SK-N-SH (cell line): ENCODE measurements at regions not wholly inside any gene's neighbourhood (a gene's known extent, or its start where the extent isn't known, plus 50 kb on each side); places are given as distances from the start of the nearest gene placed in this dataset.

ENCODE experiments used
- CTCF ChIA-PET: fragments of 300-600, 350-600 bp; formaldehyde crosslinking; extraction: SDS; loops from one replicate; lab custom pipeline; 2021; lab: Yijun Ruan, JAX
- POLR2A ChIA-PET: fragments of 350-600 bp; sonication (Branson Sonifier 250); formaldehyde crosslinking; extraction: SDS; loops from one replicate; lab custom pipeline; 2020; ENCODE audit warnings: antibody characterized with exemption, inconsistent platforms; lab: Yijun Ruan, JAX
- DNase-seq: peaks from one replicate; pipeline ENCODE4 v3.0.0; 2012
- H2AFZ ChIP-seq: fragments of 200-600 bp; sonication (generic); 2 replicates; pipeline ENCODE4 v1.8.1; 2016; ENCODE audit warnings: antibody characterized with exemption, mild to moderate bottlenecking, low read depth
- H3F3A ChIP-seq: fragments of 200-600 bp; sonication (generic); replicated peaks from 2 replicates; pipeline ENCODE3; 2016; ENCODE audit warnings: antibody characterized with exemption, mild to moderate bottlenecking; ENCODE audit not compliant: insufficient read depth
- H3K27ac ChIP-seq, 2 experiments: fragments of 200-500 bp in 1 of 2; fragments of 200-600 bp in 1 of 2; sonication (Bioruptor generic) in 1 of 2; sonication (generic), shearing (Covaris generic) in 1 of 2; 2 replicates each; pipeline versions ENCODE4 v1.5.1 to v1.6.1; 2014 to 2016; ENCODE audit warnings: low read depth in 2 of 2, inconsistent platforms in 1 of 2, low read length in 1 of 2, mild to moderate bottlenecking in 1 of 2, mixed read lengths in 1 of 2
- H3K27me3 ChIP-seq: fragments of 200-600 bp; sonication (generic), shearing (Covaris generic); 2 replicates; pipeline ENCODE4 v1.6.1; 2016; ENCODE audit warnings: mixed run types; ENCODE audit not compliant: insufficient read depth
- H3K36me3 ChIP-seq, 2 experiments: fragments of 200-500 bp in 1 of 2; fragments of 200-600 bp in 1 of 2; sonication (Bioruptor generic) in 1 of 2; sonication (generic) in 1 of 2; replicated peaks in 1 of 2; 2 replicates each; pipeline versions ENCODE3 to v1.5.1; 2014 to 2016; ENCODE audit warnings: low read length in 1 of 2, mild to moderate bottlenecking in 1 of 2; ENCODE audit not compliant: insufficient read depth in 2 of 2, control insufficient read depth in 1 of 2
- H3K4me1 ChIP-seq, 2 experiments: fragments of 200-500 bp in 1 of 2; fragments of 200-600 bp in 1 of 2; sonication (Bioruptor generic) in 1 of 2; sonication (generic), shearing (Covaris generic) in 1 of 2; 2 replicates each; pipeline versions ENCODE4 v1.5.1 to v1.6.1; 2014 to 2016; ENCODE audit warnings: low read depth in 1 of 2, low read length in 1 of 2, mixed run types in 1 of 2; ENCODE audit not compliant: insufficient read depth in 2 of 2, control insufficient read depth in 1 of 2
- H3K4me2 ChIP-seq: fragments of 200-600 bp; sonication (generic), shearing (Covaris generic); 2 replicates; pipeline ENCODE4 v1.6.1; 2017; ENCODE audit warnings: mixed run types
- H3K4me3 ChIP-seq, 2 experiments: fragments of 200-500 bp in 1 of 2; fragments of 200-600 bp in 1 of 2; sonication (Bioruptor generic) in 1 of 2; sonication (generic), shearing (Covaris generic) in 1 of 2; 2 replicates each; pipeline versions ENCODE4 v1.5.1 to v1.8.1; 2014 to 2016; ENCODE audit warnings: low read depth in 2 of 2, inconsistent platforms in 1 of 2, low read length in 1 of 2, mild to moderate bottlenecking in 1 of 2, mixed read lengths in 1 of 2, moderate library complexity in 1 of 2
- H3K79me2 ChIP-seq: fragments of 200-600 bp; sonication (generic); 2 replicates; pipeline ENCODE4 v1.8.1; 2017; ENCODE audit warnings: mild to moderate bottlenecking; ENCODE audit not compliant: insufficient read depth
- H3K9ac ChIP-seq: fragments of 200-600 bp; sonication (generic); 2 replicates; pipeline ENCODE4 v1.6.1; 2017; ENCODE audit warnings: mixed run types
- H3K9me2 ChIP-seq: fragments of 200-600 bp; sonication (generic); 2 replicates; pipeline ENCODE4 v1.6.1; 2017; ENCODE audit warnings: mixed run types
- H3K9me3 ChIP-seq: fragments of 200-600 bp; sonication (generic); 2 replicates; pipeline ENCODE4 v1.6.1; 2017; ENCODE audit warnings: mixed run types, mild to moderate bottlenecking, moderate library complexity
- H4K20me1 ChIP-seq: fragments of 200-600 bp; sonication (generic); 2 replicates; pipeline ENCODE4 v1.6.1; 2017; ENCODE audit warnings: mild to moderate bottlenecking, mixed run types; ENCODE audit not compliant: insufficient read depth
- ELF1 ChIP-seq: IDR thresholded peaks from 2 replicates; pipeline ENCODE4 v1.4.0; 2012
- EP300 ChIP-seq, 2 experiments: IDR thresholded peaks; 2 replicates each; pipeline versions ENCODE4 v1.4.0 to v1.6.1; 2012; ENCODE audit warnings: borderline replicate concordance in 1 of 2, low read depth in 1 of 2, low read length in 1 of 2
- EZH2phosphoT487 ChIP-seq: fragments of 200-600 bp; sonication (generic); IDR thresholded peaks from 2 replicates; pipeline ENCODE4 v1.6.1; 2017; ENCODE audit warnings: low read depth, mixed run types, mild to moderate bottlenecking, antibody characterized with exemption, moderate library complexity, borderline replicate concordance
- FOSL2 ChIP-seq: IDR thresholded peaks from 2 replicates; pipeline ENCODE4 v1.4.0; 2012; ENCODE audit warnings: low read depth, mild to moderate bottlenecking, moderate library complexity, borderline replicate concordance
- FOXJ3 ChIP-seq: sonication (generic); formaldehyde crosslinking; IDR thresholded peaks from 2 replicates; pipeline ENCODE4 v1.5.1; 2020; ENCODE audit warnings: mild to moderate bottlenecking, missing genetic modification reagents
- FOXM1 ChIP-seq: IDR thresholded peaks from 2 replicates; pipeline ENCODE4 v1.4.0; 2012; ENCODE audit warnings: low read depth, mild to moderate bottlenecking
- GABPA ChIP-seq: IDR thresholded peaks from 2 replicates; pipeline ENCODE4 v1.4.0; 2012; ENCODE audit warnings: low read depth, mild to moderate bottlenecking
- JUND ChIP-seq: IDR thresholded peaks from 2 replicates; pipeline ENCODE4 v1.4.0; 2012
- MAX ChIP-seq: IDR thresholded peaks from 2 replicates; pipeline ENCODE4 v1.4.0; 2012; ENCODE audit warnings: low read depth
- MEF2A ChIP-seq: IDR thresholded peaks from 2 replicates; pipeline ENCODE4 v1.4.0; 2012; ENCODE audit warnings: low read depth, borderline replicate concordance
- MXI1 ChIP-seq: IDR thresholded peaks from 2 replicates; pipeline ENCODE4 v1.6.1; 2012; ENCODE audit warnings: mild to moderate bottlenecking, low read depth, low read length, improper control_type of control experiment
- NFIC ChIP-seq: IDR thresholded peaks from 2 replicates; pipeline ENCODE4 v1.4.0; 2012; ENCODE audit warnings: borderline replicate concordance
- PBX3 ChIP-seq: IDR thresholded peaks from 2 replicates; pipeline ENCODE4; 2012
- POLR2AphosphoS5 ChIP-seq: IDR thresholded peaks from 2 replicates; pipeline ENCODE4 v1.6.1; 2012; ENCODE audit warnings: low read depth, low read length
- RCOR1 ChIP-seq: fragments of 150-350 bp; IDR thresholded peaks from 2 replicates; pipeline ENCODE4 v1.6.1; 2017; ENCODE audit warnings: antibody characterized with exemption, low read length
- RFX5 ChIP-seq: IDR thresholded peaks from 2 replicates; pipeline ENCODE4 v1.6.1; 2012; ENCODE audit warnings: mild to moderate bottlenecking, improper control_type of control experiment, low read length
- SIN3A ChIP-seq: IDR thresholded peaks from 2 replicates; pipeline ENCODE4 v1.6.1; 2012; ENCODE audit warnings: low read depth, mild to moderate bottlenecking, low read length, moderate library complexity, borderline replicate concordance
- SMC3 ChIP-seq: IDR thresholded peaks from 2 replicates; pipeline ENCODE4 v1.6.1; 2012; ENCODE audit warnings: low read depth, low read length, improper control_type of control experiment
- TAF1 ChIP-seq: IDR thresholded peaks from 2 replicates; pipeline ENCODE4 v1.6.1; 2012; ENCODE audit warnings: low read depth, mild to moderate bottlenecking, low read length, moderate library complexity, borderline replicate concordance
- TCF12 ChIP-seq: IDR thresholded peaks from 2 replicates; pipeline ENCODE4 v1.4.0; 2012
- TEAD4 ChIP-seq: IDR thresholded peaks from 2 replicates; pipeline ENCODE4 v1.4.0; 2012; ENCODE audit warnings: mild to moderate bottlenecking, borderline replicate concordance; ENCODE audit not compliant: insufficient read depth
- USF1 ChIP-seq: IDR thresholded peaks from 2 replicates; pipeline ENCODE4 v1.4.0; 2012; ENCODE audit warnings: low read depth, borderline replicate concordance
- USF2 ChIP-seq: fragments of 150-350 bp; IDR thresholded peaks from 2 replicates; pipeline ENCODE4 v1.6.1; 2017; ENCODE audit warnings: antibody characterized with exemption, low read length, low read depth, borderline replicate concordance
- YY1 ChIP-seq: IDR thresholded peaks from 2 replicates; pipeline ENCODE4 v1.4.0; 2012; ENCODE audit warnings: low read depth, mild to moderate bottlenecking
- ZBTB33 ChIP-seq: IDR thresholded peaks from 2 replicates; pipeline ENCODE4 v1.4.0; 2012; ENCODE audit warnings: low read depth, borderline replicate concordance
- WGBS: methylation state at CpG from one replicate; pipeline ENCODE4 v1.1.6; 2017; ENCODE audit warnings: low lambda C conversion rate; 5-methylcytosine and 5-hydroxymethylcytosine counted together

GRCh38 chr5:60183881-60184280 lies 290.4 kb upstream of the PDE4D start:
- DNase-seq = no peak
- no peak overlapping the region for H3K4me3 ChIP-seq
- 90% methylated on average over 1 of the region's 1 CpG for WGBS
- no peaks in the 10 kb centered on the region for H4K20me1 ChIP-seq
- no peaks in the 10 kb centered on the region for H3K9me3 ChIP-seq
- no peak overlapping the region for H3K4me2 ChIP-seq
- H3K27me3 ChIP-seq = no peaks in the 10 kb centered on the region
- TF ChIP-seq MAX (no peak), JUND (no peak), TEAD4 (no peak), EZH2phosphoT487 (no peak), TCF12 (no peak), SIN3A (no peak), TAF1 (no peak)
- TF ChIP-seq, all 33 proteins: peak for 0
- ChIA-PET POLR2A (no interaction called here), CTCF (no interaction called here)
- Histone ChIP-seq H3K27ac (no peak overlapping the region), H3K4me1 (peaks cover 0 to 14% of the 10 kb centered on the region in 2 experiments; a peak in 2 of 4 replicates), H3K36me3 (no peaks in the 10 kb centered on the region), H3F3A (peaks cover 5% of the 10 kb centered on the region), H3K9me2 (no peaks in the 10 kb centered on the region), H3K9ac (no peak overlapping the region), H3K79me2 (no peaks in the 10 kb centered on the region), H2AFZ (no peak overlapping the region)

- 0 out of 2 replicates have a peak overlapping the region, but pooled peaks have one; percentile 62 for H2AFZ ChIP-seq
- ChIA-PET CTCF (no interaction called here), POLR2A (no interaction called here)
- H3K9me2 ChIP-seq = no peaks in the 10 kb centered on the region
- H3K4me3 ChIP-seq = no peak overlapping the region
- H3K27ac ChIP-seq = peak overlapping the region; percentile 23 to 43; a peak in 3 of 4 replicates
- no peaks in the 10 kb centered on the region; a peak in 2 of 4 replicates for H3K4me1 ChIP-seq
- H4K20me1 ChIP-seq = no peaks in the 10 kb centered on the region
- no peak overlapping the region for H3K4me2 ChIP-seq
- H3K79me2 ChIP-seq = no peaks in the 10 kb centered on the region
- H3K9ac ChIP-seq = no peak overlapping the region
- no peaks in the 10 kb centered on the region for H3K36me3 ChIP-seq
- no peak for DNase-seq
- 19% methylated on average over 1 of the region's 1 CpG for WGBS
- no peaks in the 10 kb centered on the region for H3K27me3 ChIP-seq
- H3F3A ChIP-seq = peaks cover 6% of the 10 kb centered on the region
- peaks cover 6% of the 10 kb centered on the region; the same call in 1 of the 2 replicates for H3K9me3 ChIP-seq
- TF ChIP-seq ELF1 (no peak), USF2 (no peak), FOXM1 (no peak), NFIC (peak; percentile 45; the same call in 1 of the 2 replicates), EP300 (IDR thresholded peaks at IDR 0.05; ENCODE audit: borderline replicate concordance in 1 of 2, low read depth in 1 of 2, low read length in 1 of 2) (0 out of 4 replicates have a peak, but pooled peaks of 1 of the 2 experiments have one; percentile 22), SIN3A (no peak), PBX3 (0 out of 2 replicates have a peak, but pooled peaks have one; percentile 5), EZH2phosphoT487 (no peak), MXI1 (no peak), RFX5 (no peak), USF1 (no peak), TCF12 (peak; percentile 25), ZBTB33 (no peak), POLR2AphosphoS5 (no peak), TEAD4 (0 out of 2 replicates have a peak, but pooled peaks have one; percentile 17), GABPA (no peak), YY1 (no peak), MEF2A (no peak), TAF1 (no peak), RCOR1 (no peak), FOXJ3 (CRISPR knock-in tag) (no peak), SMC3 (no peak), FOSL2 (0 out of 2 replicates have a peak, but pooled peaks have one; percentile 11)
Observed at GRCh38 chr5:60178101-60178500, 284.6 kb upstream of the PDE4D start.
